ENCODE measurements at regions not wholly inside any gene's neighbourhood (a gene's known extent, or its start where the extent isn't known, plus 50 kb on each side); places are given as distances from the start of the nearest gene placed in this dataset.

DNA sequence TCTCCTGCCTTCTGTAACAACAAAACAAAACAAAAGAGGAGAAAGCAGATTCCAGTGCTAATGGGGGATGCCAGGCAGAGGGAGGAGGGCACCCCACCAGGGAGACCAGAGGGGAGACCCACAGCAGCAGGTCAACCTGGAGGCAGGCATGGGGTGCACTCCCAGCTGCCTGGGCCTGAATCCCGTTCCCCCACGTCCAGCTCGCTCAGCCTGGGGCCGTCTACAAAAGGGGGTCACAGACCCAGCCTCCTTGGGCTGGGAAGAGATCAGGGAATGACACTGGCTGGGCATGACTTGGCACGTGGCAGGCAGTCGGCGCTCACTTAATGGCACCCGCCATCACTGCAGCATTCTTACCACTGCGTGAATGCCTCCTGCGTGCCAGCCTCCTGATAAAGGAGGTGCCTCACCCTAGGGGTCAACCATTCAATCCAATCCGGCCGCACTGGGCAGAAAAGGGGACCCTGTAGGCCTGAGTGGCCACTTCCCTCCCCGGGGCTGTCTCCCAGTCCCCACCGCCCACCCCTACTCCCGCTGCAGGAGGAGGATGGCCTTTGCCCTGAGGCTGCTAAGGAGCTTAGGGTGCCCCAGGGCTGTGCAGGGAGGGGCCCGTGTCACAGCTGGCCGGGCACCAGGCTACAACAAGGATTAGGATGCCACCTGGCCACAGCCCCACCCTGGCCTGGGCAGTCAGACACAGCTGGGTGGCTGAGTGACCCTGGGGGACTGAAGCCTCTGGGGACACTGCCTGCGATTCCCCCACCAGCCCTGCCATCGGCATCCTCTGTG lies 87.5 kb downstream of the NCOR2 start:
- TF ChIP-seq, protein P1, sequence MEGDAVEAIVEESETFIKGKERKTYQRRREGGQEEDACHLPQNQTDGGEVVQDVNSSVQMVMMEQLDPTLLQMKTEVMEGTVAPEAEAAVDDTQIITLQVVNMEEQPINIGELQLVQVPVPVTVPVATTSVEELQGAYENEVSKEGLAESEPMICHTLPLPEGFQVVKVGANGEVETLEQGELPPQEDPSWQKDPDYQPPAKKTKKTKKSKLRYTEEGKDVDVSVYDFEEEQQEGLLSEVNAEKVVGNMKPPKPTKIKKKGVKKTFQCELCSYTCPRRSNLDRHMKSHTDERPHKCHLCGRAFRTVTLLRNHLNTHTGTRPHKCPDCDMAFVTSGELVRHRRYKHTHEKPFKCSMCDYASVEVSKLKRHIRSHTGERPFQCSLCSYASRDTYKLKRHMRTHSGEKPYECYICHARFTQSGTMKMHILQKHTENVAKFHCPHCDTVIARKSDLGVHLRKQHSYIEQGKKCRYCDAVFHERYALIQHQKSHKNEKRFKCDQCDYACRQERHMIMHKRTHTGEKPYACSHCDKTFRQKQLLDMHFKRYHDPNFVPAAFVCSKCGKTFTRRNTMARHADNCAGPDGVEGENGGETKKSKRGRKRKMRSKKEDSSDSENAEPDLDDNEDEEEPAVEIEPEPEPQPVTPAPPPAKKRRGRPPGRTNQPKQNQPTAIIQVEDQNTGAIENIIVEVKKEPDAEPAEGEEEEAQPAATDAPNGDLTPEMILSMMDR (IDR thresholded peaks at IDR 0.05) = no peak
- no peak for TF ChIP-seq ZFX (IDR thresholded peaks at IDR 0.05; ENCODE audit: borderline replicate concordance)
